ENCODE measurements at regions not wholly inside any gene's neighbourhood (a gene's known extent, or its start where the extent isn't known, plus 50 kb on each side); places are given as distances from the start of the nearest gene placed in this dataset.
A peak's percentile ranks its signal among the peaks of the same experiment; 100 is the strongest.
"Not testable (repeated sequence)": the region's sequence is repeated elsewhere in the genome, so short reads cannot be mapped to it uniquely, and the experiment has no call there.

DNA sequence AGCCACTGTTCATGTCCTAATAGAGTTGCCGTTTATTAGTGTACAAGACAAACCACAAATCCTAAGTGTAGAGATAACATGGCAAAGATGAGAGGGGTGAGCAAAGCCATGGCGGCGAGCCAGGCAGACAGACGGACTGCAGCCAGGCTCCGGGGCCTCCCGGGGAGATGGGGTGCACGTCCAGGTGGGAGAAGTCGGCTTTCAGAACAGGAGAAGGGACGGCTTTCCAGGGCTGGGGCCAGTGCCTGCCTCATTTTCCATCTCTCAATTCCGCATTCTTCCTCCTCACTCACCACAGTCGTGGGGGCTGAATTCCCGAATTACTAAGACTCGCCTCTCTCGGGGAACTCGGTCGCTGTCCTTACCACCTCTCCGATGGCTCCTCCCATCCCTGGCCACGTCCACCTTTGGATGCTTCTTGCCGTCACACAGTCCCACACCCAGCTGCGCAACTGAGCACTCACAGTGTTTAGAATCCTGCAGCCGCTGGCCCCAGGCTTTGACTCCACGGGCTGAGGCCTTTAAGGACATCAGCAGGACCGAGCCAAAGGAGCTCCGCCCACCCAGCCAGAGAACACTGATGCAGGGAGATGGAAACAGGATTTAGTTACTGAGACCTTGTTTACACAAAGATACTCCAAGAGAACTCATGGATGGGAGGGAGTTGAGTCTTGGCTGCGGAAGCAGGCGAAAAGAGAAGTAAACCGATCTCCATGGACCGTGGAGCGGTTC, 59.7 kb downstream of the RNF112 start:
- Histone ChIP-seq H3K4me3 (ENCODE audit: low read length) (no peak overlapping the region), H3K9me3 (replicated peaks; ENCODE audit: control insufficient read depth, low read depth, low read length) (no peaks in the 10 kb centered on the region), H3K27me3 (ENCODE audit: control insufficient read depth, insufficient read depth, low read length) (no peaks in the 10 kb centered on the region), H3K27ac (ENCODE audit: low read length) (peak overlapping the region; percentile 69), H3K4me1 (ENCODE audit: control insufficient read depth, insufficient read depth, low read length) (peaks cover 9% of the 10 kb centered on the region), H3K36me3 (ENCODE audit: control insufficient read depth, insufficient read depth, low read length) (no peaks in the 10 kb centered on the region)
- 31% methylated on average over 17 of the region's 29 CpGs for WGBS (ENCODE audit: insufficient coverage)
- DNase-seq: peak; percentile 95

DNA sequence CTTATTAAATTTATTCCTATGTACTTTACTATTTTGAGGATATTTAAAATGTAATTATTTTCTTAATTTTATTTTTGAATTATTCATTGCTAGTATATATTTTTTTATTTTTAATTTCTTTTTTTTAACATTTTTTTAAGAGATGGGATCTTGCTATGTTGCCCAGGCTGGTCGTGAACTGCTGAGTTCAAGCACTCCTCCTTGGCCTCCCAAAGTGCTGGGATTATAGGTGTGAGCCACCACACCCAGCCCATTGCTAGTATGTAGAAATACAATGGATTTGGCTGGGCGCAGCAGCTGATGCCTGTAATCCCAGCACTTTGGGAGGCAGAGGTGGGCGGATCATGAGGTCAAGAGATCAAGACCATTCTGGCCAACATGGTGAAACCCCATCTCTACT, 59.2 kb upstream of the SLC47A1 start:
- not testable (repeated sequence) for DNase-seq; H3K27me3 ChIP-seq (ENCODE audit: control insufficient read depth, insufficient read depth, low read length); H3K9me3 ChIP-seq (replicated peaks; ENCODE audit: control insufficient read depth, low read depth, low read length); H3K27ac ChIP-seq (ENCODE audit: low read length); H3K4me3 ChIP-seq (ENCODE audit: low read length); H3K36me3 ChIP-seq (ENCODE audit: control insufficient read depth, insufficient read depth, low read length); H3K4me1 ChIP-seq (ENCODE audit: control insufficient read depth, insufficient read depth, low read length)
- 93% methylated on average over 3 of the region's 3 CpGs for WGBS (ENCODE audit: insufficient coverage)

DNA sequence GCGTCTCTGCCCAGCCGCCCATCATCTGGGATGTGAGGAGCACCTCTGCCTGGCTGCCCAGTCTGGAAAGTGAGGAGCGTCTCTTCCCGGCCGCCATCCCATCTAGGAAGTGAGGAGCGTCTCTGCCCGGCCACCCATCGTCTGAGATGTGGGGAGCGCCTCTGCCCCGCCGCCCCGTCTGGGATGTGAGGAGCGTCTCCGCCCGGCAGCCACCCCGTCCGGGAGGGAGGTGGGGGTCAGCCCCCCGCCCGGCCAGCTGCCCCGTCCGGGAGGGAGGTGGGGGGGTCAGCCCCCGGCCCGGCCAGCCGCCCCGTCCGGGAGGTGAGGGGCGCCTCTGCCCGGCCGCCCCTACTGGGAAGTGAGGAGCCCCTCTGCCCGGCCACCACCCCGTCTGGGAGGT, 57.9 kb upstream of the SLC47A1 start:
- WGBS (ENCODE audit: insufficient coverage): 93% methylated on average over 7 of the region's 31 CpGs
- H3K9me3 ChIP-seq (replicated peaks; ENCODE audit: control insufficient read depth, low read depth, low read length): not testable (repeated sequence)

DNA sequence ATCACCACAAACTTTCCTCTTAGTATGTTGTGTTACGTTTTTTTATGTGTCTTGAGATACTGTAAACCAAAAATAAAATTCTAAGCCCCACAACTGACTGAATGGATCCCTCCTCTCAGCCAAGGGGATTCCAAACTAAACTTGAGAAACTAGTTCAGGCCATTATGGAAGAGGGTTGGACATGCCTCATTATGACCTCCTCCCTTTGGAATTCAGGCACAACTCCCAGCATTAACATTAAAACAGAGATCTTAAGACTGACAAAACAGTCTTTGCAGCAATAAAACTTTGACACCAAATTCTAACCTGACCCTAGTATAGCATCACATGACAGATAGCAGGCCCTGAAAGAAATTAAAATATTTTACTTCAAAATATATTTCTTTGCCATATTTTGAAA, 51.1 kb upstream of the SLC47A1 start:
- peak overlapping the region; percentile 51 for H3K27ac ChIP-seq (ENCODE audit: low read length)
- no peak overlapping the region for H3K4me3 ChIP-seq (ENCODE audit: low read length)
- peak; percentile 81 for DNase-seq

More for the DNA sequence above, 57.9 kb upstream of the SLC47A1 start:
- not testable (repeated sequence) for H3K4me3 ChIP-seq (ENCODE audit: low read length); H3K36me3 ChIP-seq (ENCODE audit: control insufficient read depth, insufficient read depth, low read length); DNase-seq; H3K27ac ChIP-seq (ENCODE audit: low read length); H3K4me1 ChIP-seq (ENCODE audit: control insufficient read depth, insufficient read depth, low read length); H3K27me3 ChIP-seq (ENCODE audit: control insufficient read depth, insufficient read depth, low read length)

More for the DNA sequence above, 51.1 kb upstream of the SLC47A1 start:
- peaks cover 13% of the 10 kb centered on the region for H3K4me1 ChIP-seq (ENCODE audit: control insufficient read depth, insufficient read depth, low read length)
- H3K9me3 ChIP-seq (replicated peaks; ENCODE audit: control insufficient read depth, low read depth, low read length): no peaks in the 10 kb centered on the region
- H3K27me3 ChIP-seq (ENCODE audit: control insufficient read depth, insufficient read depth, low read length): no peaks in the 10 kb centered on the region
- H3K36me3 ChIP-seq (ENCODE audit: control insufficient read depth, insufficient read depth, low read length): no peaks in the 10 kb centered on the region
- no CpG with 5 or more reads among the region's 1 CpG for WGBS (ENCODE audit: insufficient coverage)
